A549 (cell line): ENCODE measurements at regions not wholly inside any gene's neighbourhood (a gene's known extent, or its start where the extent isn't known, plus 50 kb on each side); places are given as distances from the start of the nearest gene placed in this dataset.

Source experiments
- ATAC-seq, 2 experiments: fragments of 200-7000 bp in 1 of 2; fragments of >200 bp in 1 of 2; cut with Nextera tagmentation in 1 of 2; cut with Tn5 transposase in 1 of 2; 3 replicates each; pipeline versions ENCODE4 v1.8.0 to v1.9.1; 2018 to 2020; ENCODE audit warnings: mild to moderate bottlenecking in 1 of 2, moderate library complexity in 1 of 2
- CTCF ChIA-PET: fragments of 300-600 bp; sonication (Branson Sonifier 250); formaldehyde crosslinking; extraction: SDS; loops from one replicate; lab custom pipeline; 2021; ENCODE audit warnings: antibody characterized with exemption, inconsistent platforms; lab: Yijun Ruan, JAX
- POLR2A ChIA-PET: fragments of 350-600 bp; formaldehyde crosslinking; extraction: SDS; loops from one replicate; lab custom pipeline; 2021; ENCODE audit warnings: antibody characterized with exemption, inconsistent platforms; lab: Yijun Ruan, JAX
- DNase-seq, 2 experiments: peaks; one replicate each; pipeline versions ENCODE4 v3.0.0 to v3.0.0-alpha.2; 2011 to 2016; ENCODE audit warnings: low read depth in 1 of 2, low spot score in 1 of 2
- FAIRE-seq: peaks from 2 replicates; lab custom pipeline; 2011; peaks lifted over from hg19 to GRCh38; lab: Jason Lieb, UNC
- H3K27ac ChIP-seq, 2 experiments: fragments of >200 bp; sonication (Bioruptor Twin); formaldehyde crosslinking; 3 replicates each; pipeline ENCODE4 v1.5.1; 2016 to 2017
- H3K4me1 ChIP-seq: fragments of >200 bp; sonication (Bioruptor Twin); formaldehyde crosslinking; 3 replicates; pipeline ENCODE4 v1.6.1; 2016
- H3K4me2 ChIP-seq: fragments of >200 bp; sonication (Bioruptor Twin); formaldehyde crosslinking; 3 replicates; pipeline ENCODE4 v1.6.1; 2016
- H3K4me3 ChIP-seq: fragments of >200 bp; sonication (Bioruptor Twin); formaldehyde crosslinking; 3 replicates; pipeline ENCODE4 v1.5.1; 2016
- H3K9me3 ChIP-seq: fragments of >200 bp; sonication (Bioruptor Twin); formaldehyde crosslinking; 3 replicates; pipeline ENCODE4 v1.6.1; 2016
- BHLHE40 ChIP-seq: IDR thresholded peaks from 2 replicates; pipeline ENCODE4 v1.6.1; 2012; ENCODE audit warnings: low read depth, low read length, inconsistent platforms
- CBX8 ChIP-seq: fragments of 200-600 bp; sonication (generic); IDR thresholded peaks from 2 replicates; pipeline ENCODE4 v1.6.1; 2016
- CHD2 ChIP-seq: fragments of 150-350 bp; IDR thresholded peaks from 2 replicates; pipeline ENCODE4 v1.6.1; 2014; ENCODE audit warnings: low read length; ENCODE audit not compliant: partially characterized antibody
- EHMT2 ChIP-seq: fragments of 200-600 bp; sonication (generic); IDR thresholded peaks from 2 replicates; pipeline ENCODE4 v1.6.1; 2016; ENCODE audit warnings: antibody characterized with exemption, low read depth, mild to moderate bottlenecking, moderate library complexity
- ESRRA ChIP-seq: fragments of 150-350 bp; IDR thresholded peaks from 2 replicates; pipeline ENCODE4 v1.6.1; 2014; ENCODE audit warnings: mild to moderate bottlenecking, low read length, borderline replicate concordance
- FOSB ChIP-seq: fragments of 250-450 bp; sonication (Bioruptor Pico); IDR thresholded peaks from 2 replicates; pipeline ENCODE4 v1.5.0; 2020; ENCODE audit warnings: mild to moderate bottlenecking, moderate library complexity
- FOSL2 ChIP-seq, 2 experiments: fragments of 450-650 bp in 1 of 2; fragments of >200 bp in 1 of 2; sonication (Bioruptor Twin) in 1 of 2; formaldehyde crosslinking; IDR thresholded peaks; 2 replicates each; pipeline versions ENCODE4 v1.5.0 to v1.6.1; 2016 to 2020; ENCODE audit warnings: mild to moderate bottlenecking in 1 of 2, moderate library complexity in 1 of 2
- GATA3 ChIP-seq: IDR thresholded peaks from 2 replicates; pipeline ENCODE4 v1.6.1; 2012; ENCODE audit warnings: borderline replicate concordance
- HOXA7 ChIP-seq: fragments of 250-450 bp; sonication (Bioruptor Pico); IDR thresholded peaks from 2 replicates; pipeline ENCODE4 v1.5.0; 2020; ENCODE audit warnings: mild to moderate bottlenecking, moderate library complexity
- HOXB13 ChIP-seq: fragments of 250-450 bp; sonication (Bioruptor Pico); IDR thresholded peaks from 2 replicates; pipeline ENCODE4 v1.5.0; 2020; ENCODE audit warnings: low read depth, mild to moderate bottlenecking, moderate library complexity
- HOXB5 ChIP-seq: fragments of 250-450 bp; sonication (Bioruptor Pico); IDR thresholded peaks from 2 replicates; pipeline ENCODE4 v1.5.0; 2020; ENCODE audit warnings: mild to moderate bottlenecking, moderate library complexity
- MAFK ChIP-seq: fragments of 450-650 bp; IDR thresholded peaks from 2 replicates; pipeline ENCODE4 v1.6.1; 2014; ENCODE audit not compliant: partially characterized antibody
- MAZ ChIP-seq: fragments of 150-350 bp; IDR thresholded peaks from 2 replicates; pipeline ENCODE4 v1.6.1; 2014; ENCODE audit warnings: antibody characterized with exemption, low read depth, low read length, borderline replicate concordance
- MYC ChIP-seq: IDR thresholded peaks from 2 replicates; pipeline ENCODE4 v1.6.1; 2012; ENCODE audit warnings: mild to moderate bottlenecking, inconsistent platforms, low read length, improper control_type of control experiment, borderline replicate concordance
- NFE2L2 ChIP-seq: fragments of 150-350 bp; conservative IDR thresholded peaks from 2 replicates; pipeline ENCODE4 v1.6.1; 2014; ENCODE audit warnings: low read length
- PHF8 ChIP-seq: fragments of 200-600 bp; sonication (generic); IDR thresholded peaks from 2 replicates; pipeline ENCODE4 v1.6.1; 2016; ENCODE audit warnings: low read depth, mild to moderate bottlenecking, antibody characterized with exemption, moderate library complexity, borderline replicate concordance
- RCOR1 ChIP-seq: fragments of 150-350 bp; IDR thresholded peaks from 2 replicates; pipeline ENCODE4 v1.6.1; 2014; ENCODE audit warnings: antibody characterized with exemption, low read length, low read depth
- RNF2 ChIP-seq: fragments of 200-600 bp; sonication (generic); IDR thresholded peaks from 2 replicates; pipeline ENCODE4 v1.6.1; 2016; ENCODE audit warnings: low read depth, mild to moderate bottlenecking, antibody characterized with exemption, moderate library complexity, borderline replicate concordance
- SMC3 ChIP-seq: fragments of >200 bp; sonication (Bioruptor Twin); formaldehyde crosslinking; IDR thresholded peaks from 3 replicates; pipeline ENCODE4 v1.6.1; 2018; ENCODE audit warnings: inconsistent platforms
- TFCP2L1 ChIP-seq: fragments of 250-450 bp; sonication (Bioruptor Pico); IDR thresholded peaks from 2 replicates; pipeline ENCODE4 v1.5.0; 2021; ENCODE audit warnings: mild to moderate bottlenecking
- TP53 ChIP-seq: fragments of 250-450 bp; sonication (Bioruptor Pico); IDR thresholded peaks from 2 replicates; pipeline ENCODE4 v1.5.0; 2021; ENCODE audit warnings: mild to moderate bottlenecking, moderate library complexity
- ZC3H11A ChIP-seq: fragments of 450-650 bp; IDR thresholded peaks from 2 replicates; pipeline ENCODE4 v1.6.1; 2014; ENCODE audit warnings: antibody characterized with exemption, mild to moderate bottlenecking
- ZFP36 ChIP-seq: fragments of 450-650 bp; IDR thresholded peaks from 2 replicates; pipeline ENCODE4 v1.6.1; 2014; ENCODE audit warnings: borderline replicate concordance; ENCODE audit not compliant: partially characterized antibody
- WGBS: methylation state at CpG from one replicate; pipeline ENCODE4 v1.1.6; 2017; ENCODE audit errors: missing lambda C conversion rate; 5-methylcytosine and 5-hydroxymethylcytosine counted together
- TF ChIP-seq, protein P1 (sequence below): IDR thresholded peaks from 2 replicates; pipeline ENCODE4 v1.6.1; 2012; ENCODE audit warnings: low read depth, borderline replicate concordance
- TF ChIP-seq, protein P2 (sequence below): IDR thresholded peaks from 2 replicates; pipeline ENCODE4 v1.6.1; 2012
- TF ChIP-seq, protein P3 (sequence below): fragments of 200-600 bp; sonication (generic); IDR thresholded peaks from 2 replicates; pipeline ENCODE4 v1.6.1; 2016; ENCODE audit warnings: antibody characterized with exemption, mild to moderate bottlenecking, moderate library complexity
- TF ChIP-seq, protein P4 (sequence below): fragments of >200 bp; sonication (Bioruptor Twin); formaldehyde crosslinking; IDR thresholded peaks from 2 replicates; pipeline ENCODE4 v1.6.1; 2016

DNA sequence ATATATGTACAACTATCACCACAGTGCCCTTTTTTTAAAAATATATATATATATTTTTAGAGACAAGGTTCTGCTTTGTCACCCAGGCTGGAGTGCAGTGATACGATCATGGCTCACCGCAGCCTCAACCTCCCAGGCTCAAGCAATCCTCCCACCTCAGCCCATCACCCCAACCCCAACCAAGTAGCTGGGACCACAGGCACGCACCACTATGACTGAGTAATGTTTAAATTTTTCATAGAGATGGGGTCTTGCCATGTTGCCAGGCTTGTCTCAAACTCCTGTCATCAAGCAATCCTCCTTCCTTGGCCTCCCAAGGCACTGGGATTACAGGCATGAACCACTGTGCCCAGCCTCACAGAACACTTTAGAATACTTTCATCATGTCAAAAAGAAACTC is 234.9 kb downstream of the SH2D4B start:
- no peak overlapping the region for H3K4me3 ChIP-seq
- no peaks in the 10 kb centered on the region for H3K4me1 ChIP-seq
- H3K9me3 ChIP-seq = no peaks in the 10 kb centered on the region
- H3K4me2 ChIP-seq = no peak overlapping the region
- DNase-seq = no peak
- POLR2A ChIA-PET = no interaction called here
- no peak overlapping the region for H3K27ac ChIP-seq
- 41% methylated on average over 3 of the region's 3 CpGs for WGBS
- TF ChIP-seq HOXB13 (CRISPR knock-in tag) (no peak), CHD2 (no peak), ZFP36 (no peak), GATA3 (no peak), FOSB (CRISPR knock-in tag) (no peak), PHF8 (no peak), MAFK (no peak), RNF2 (no peak), FOSL2 (IDR thresholded peaks at IDR 0.05) (no peak), FOSL2 (CRISPR knock-in tag; IDR thresholded peaks at IDR 0.05) (no peak)
- TF ChIP-seq, protein P1, sequence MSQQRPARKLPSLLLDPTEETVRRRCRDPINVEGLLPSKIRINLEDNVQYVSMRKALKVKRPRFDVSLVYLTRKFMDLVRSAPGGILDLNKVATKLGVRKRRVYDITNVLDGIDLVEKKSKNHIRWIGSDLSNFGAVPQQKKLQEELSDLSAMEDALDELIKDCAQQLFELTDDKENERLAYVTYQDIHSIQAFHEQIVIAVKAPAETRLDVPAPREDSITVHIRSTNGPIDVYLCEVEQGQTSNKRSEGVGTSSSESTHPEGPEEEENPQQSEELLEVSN = no peak
- no peak for ATAC-seq
- CTCF ChIA-PET = no interaction called here
- no peak for FAIRE-seq

DNA sequence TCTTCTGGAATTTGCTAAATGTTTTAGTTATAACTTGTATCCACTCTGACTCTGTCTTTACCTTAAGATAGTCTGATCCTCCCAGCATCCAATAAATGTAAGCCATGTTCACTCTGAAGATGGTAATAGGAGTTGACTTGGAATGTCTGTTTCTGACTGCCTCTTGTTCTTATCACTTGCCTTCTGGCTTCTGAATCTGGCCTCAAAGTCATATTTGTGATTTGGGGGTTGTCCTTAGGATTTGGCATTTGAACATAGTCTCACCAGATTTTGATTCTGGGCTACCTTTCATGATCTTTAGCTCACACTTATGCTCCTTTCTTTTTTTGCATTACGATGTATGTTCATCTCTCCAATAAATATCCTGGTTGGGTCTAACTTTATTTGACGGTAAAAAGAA is 247.0 kb downstream of the SH2D4B start:
- POLR2A ChIA-PET = no interaction called here
- DNase-seq = no peak
- CTCF ChIA-PET = no interaction called here
- Histone ChIP-seq H3K4me1 (no peaks in the 10 kb centered on the region), H3K9me3 (no peaks in the 10 kb centered on the region; the same call in 2 of the 3 replicates), H3K4me2 (no peak overlapping the region), H3K4me3 (no peak overlapping the region), H3K27ac (no peak overlapping the region)
- WGBS = 24% methylated on average over 2 of the region's 2 CpGs
- ATAC-seq = no peak
- FAIRE-seq = no peak
- no peak for TF ChIP-seq NFE2L2
- TF ChIP-seq MAFK = no peak
- TF ChIP-seq ESRRA = no peak
- TF ChIP-seq HOXB5 (CRISPR knock-in tag) = no peak
- TF ChIP-seq TFCP2L1 (CRISPR knock-in tag) = no peak

DNA sequence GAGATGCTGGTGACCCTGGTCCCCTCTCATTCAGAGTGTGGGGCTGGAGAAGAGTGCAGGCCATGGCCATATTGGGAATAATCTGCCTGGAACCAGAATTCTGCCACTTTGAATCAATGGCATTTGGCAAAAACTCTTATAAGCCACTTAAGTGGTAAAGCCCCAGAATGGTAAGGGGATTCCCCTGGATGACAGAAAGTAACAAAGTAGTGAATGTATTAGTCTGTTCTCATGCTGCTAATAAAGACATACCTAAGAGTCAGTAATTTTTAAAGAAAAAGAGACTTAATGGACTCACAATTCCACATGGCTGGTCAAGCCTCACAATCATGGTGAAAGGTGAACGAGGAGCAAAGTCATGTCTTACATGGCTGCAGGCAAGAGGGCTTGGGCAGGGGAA is 248.6 kb downstream of the SH2D4B start:
- DNase-seq = no peak
- no peak for ATAC-seq
- no peak for FAIRE-seq
- Histone ChIP-seq H3K4me2 (no peak overlapping the region), H3K9me3 (no peaks in the 10 kb centered on the region; the same call in 2 of the 3 replicates), H3K27ac (no peak overlapping the region), H3K4me1 (no peaks in the 10 kb centered on the region), H3K4me3 (no peak overlapping the region)
- WGBS = 4% methylated on average over 1 of the region's 1 CpG
- TF ChIP-seq CHD2 = no peak
- TF ChIP-seq MAFK = no peak
- TF ChIP-seq TP53 (CRISPR knock-in tag) = no peak
- TF ChIP-seq, protein P1 = no peak
- TF ChIP-seq EHMT2 = no peak
- TF ChIP-seq, protein P2, sequence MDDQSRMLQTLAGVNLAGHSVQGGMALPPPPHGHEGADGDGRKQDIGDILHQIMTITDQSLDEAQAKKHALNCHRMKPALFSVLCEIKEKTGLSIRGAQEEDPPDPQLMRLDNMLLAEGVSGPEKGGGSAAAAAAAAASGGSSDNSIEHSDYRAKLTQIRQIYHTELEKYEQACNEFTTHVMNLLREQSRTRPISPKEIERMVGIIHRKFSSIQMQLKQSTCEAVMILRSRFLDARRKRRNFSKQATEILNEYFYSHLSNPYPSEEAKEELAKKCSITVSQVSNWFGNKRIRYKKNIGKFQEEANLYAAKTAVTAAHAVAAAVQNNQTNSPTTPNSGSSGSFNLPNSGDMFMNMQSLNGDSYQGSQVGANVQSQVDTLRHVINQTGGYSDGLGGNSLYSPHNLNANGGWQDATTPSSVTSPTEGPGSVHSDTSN = no peak
- no peak for TF ChIP-seq RCOR1
- TF ChIP-seq CBX8 = no peak
- no peak for TF ChIP-seq BHLHE40
- TF ChIP-seq SMC3 = no peak
- TF ChIP-seq, protein P3, sequence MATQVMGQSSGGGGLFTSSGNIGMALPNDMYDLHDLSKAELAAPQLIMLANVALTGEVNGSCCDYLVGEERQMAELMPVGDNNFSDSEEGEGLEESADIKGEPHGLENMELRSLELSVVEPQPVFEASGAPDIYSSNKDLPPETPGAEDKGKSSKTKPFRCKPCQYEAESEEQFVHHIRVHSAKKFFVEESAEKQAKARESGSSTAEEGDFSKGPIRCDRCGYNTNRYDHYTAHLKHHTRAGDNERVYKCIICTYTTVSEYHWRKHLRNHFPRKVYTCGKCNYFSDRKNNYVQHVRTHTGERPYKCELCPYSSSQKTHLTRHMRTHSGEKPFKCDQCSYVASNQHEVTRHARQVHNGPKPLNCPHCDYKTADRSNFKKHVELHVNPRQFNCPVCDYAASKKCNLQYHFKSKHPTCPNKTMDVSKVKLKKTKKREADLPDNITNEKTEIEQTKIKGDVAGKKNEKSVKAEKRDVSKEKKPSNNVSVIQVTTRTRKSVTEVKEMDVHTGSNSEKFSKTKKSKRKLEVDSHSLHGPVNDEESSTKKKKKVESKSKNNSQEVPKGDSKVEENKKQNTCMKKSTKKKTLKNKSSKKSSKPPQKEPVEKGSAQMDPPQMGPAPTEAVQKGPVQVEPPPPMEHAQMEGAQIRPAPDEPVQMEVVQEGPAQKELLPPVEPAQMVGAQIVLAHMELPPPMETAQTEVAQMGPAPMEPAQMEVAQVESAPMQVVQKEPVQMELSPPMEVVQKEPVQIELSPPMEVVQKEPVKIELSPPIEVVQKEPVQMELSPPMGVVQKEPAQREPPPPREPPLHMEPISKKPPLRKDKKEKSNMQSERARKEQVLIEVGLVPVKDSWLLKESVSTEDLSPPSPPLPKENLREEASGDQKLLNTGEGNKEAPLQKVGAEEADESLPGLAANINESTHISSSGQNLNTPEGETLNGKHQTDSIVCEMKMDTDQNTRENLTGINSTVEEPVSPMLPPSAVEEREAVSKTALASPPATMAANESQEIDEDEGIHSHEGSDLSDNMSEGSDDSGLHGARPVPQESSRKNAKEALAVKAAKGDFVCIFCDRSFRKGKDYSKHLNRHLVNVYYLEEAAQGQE = no peak
- no peak for TF ChIP-seq ZC3H11A
- TF ChIP-seq HOXA7 = no peak
- TF ChIP-seq, protein P4, sequence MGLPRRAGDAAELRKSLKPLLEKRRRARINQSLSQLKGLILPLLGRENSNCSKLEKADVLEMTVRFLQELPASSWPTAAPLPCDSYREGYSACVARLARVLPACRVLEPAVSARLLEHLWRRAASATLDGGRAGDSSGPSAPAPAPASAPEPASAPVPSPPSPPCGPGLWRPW = no peak
- TF ChIP-seq MYC = no peak
- no peak for TF ChIP-seq MAZ
- no peak for TF ChIP-seq FOSL2 (IDR thresholded peaks at IDR 0.05)
- no peak for TF ChIP-seq FOSL2 (CRISPR knock-in tag; IDR thresholded peaks at IDR 0.05)
- no peak for TF ChIP-seq RNF2
- CTCF ChIA-PET = no interaction called here
- POLR2A ChIA-PET = no interaction called here
